GM13977 (cell line): ENCODE measurements at regions not wholly inside any gene's neighbourhood (a gene's known extent, or its start where the extent isn't known, plus 50 kb on each side); places are given as distances from the start of the nearest gene placed in this dataset.

Experiments used
- DNase-seq: peaks from one replicate; pipeline ENCODE4 v3.0.0; 2012; ENCODE audit warnings: low spot score
- CTCF ChIP-seq: IDR thresholded peaks from 2 replicates; pipeline ENCODE4 v1.5.1; 2012; ENCODE audit warnings: mild to moderate bottlenecking, control low read depth; ENCODE audit not compliant: insufficient read depth; ENCODE audit errors: extremely low read depth, missing control alignments
- in situ Hi-C: fragments of 300-500 bp; cut with MboI; formaldehyde crosslinking; loops from one replicate; pipeline ENCODE4 v1.12.0; 2022; ENCODE audit warnings: low sequenced_read_pairs, low pct_unique_long_range_greater_than_20kb, mixed read lengths, inconsistent platforms; ENCODE audit not compliant: unreplicated experiment

- no peak for TF ChIP-seq CTCF
- no peak for DNase-seq
- in situ Hi-C loops, result no loop called here
These were observed 152.8 kb downstream of the TMEM18 start for GRCh38 chr2:524442-524841.

- no peak for DNase-seq
- TF ChIP-seq CTCF, result no peak
- in situ Hi-C loops, result no loop called here
These were observed 153.4 kb downstream of the TMEM18 start for GRCh38 chr2:523698-524270.

- DNase-seq, result no peak
- TF ChIP-seq CTCF, result no peak
- in situ Hi-C loops, result no loop called here
These were observed 154.4 kb downstream of the TMEM18 start for GRCh38 chr2:522776-523175.

- in situ Hi-C loops, result no loop called here
- TF ChIP-seq CTCF, result no peak
- no peak for DNase-seq
These were observed 155.2 kb downstream of the TMEM18 start for GRCh38 chr2:521853-522530.

GRCh38 chr2:520663-521340, 156.4 kb downstream of the TMEM18 start:
- in situ Hi-C loops, result no loop called here
- TF ChIP-seq CTCF, result no peak
- DNase-seq, result no peak

GRCh38 chr2:516944-517343, 160.3 kb downstream of the TMEM18 start:
- in situ Hi-C loops, result no loop called here
- no peak for DNase-seq
- no peak for TF ChIP-seq CTCF
